MCF 10A (cell line): ENCODE measurements at regions not wholly inside any gene's neighbourhood (a gene's known extent, or its start where the extent isn't known, plus 50 kb on each side); places are given as distances from the start of the nearest gene placed in this dataset.

ENCODE experiments used
- BruUV-seq: library from RNA; stranded (reverse); fragments of 400-500 nt; replicated peaks from 2 replicates; lab custom pipeline; 2021; lab: Mats Ljungman, UMichigan
- CTCF ChIA-PET: fragments of 300-600 bp; sonication (Branson Sonifier 250); formaldehyde crosslinking; extraction: SDS; loops from one replicate; lab custom pipeline; 2021; ENCODE audit warnings: antibody characterized with exemption, inconsistent platforms; lab: Yijun Ruan, JAX
- POLR2A ChIA-PET: fragments of 300-600, 350-650 bp; sonication (Branson Sonifier 250); formaldehyde crosslinking; extraction: SDS; loops from one replicate; lab custom pipeline; 2020; ENCODE audit warnings: antibody characterized with exemption, inconsistent platforms; lab: Yijun Ruan, JAX
- DNase-seq: peaks from one replicate; pipeline ENCODE4 v3.0.0-alpha.2; 2018; ENCODE audit not compliant: unreplicated experiment
- H3K27ac Mint-ChIP-seq: one replicate; pipeline ENCODE4 v1.8.0; 2022; ENCODE audit warnings: mild to moderate bottlenecking, low read depth, mixed read lengths; ENCODE audit not compliant: unreplicated experiment
- H3K27me3 Mint-ChIP-seq: one replicate; pipeline ENCODE4 v1.8.0; 2022; ENCODE audit warnings: mixed read lengths; ENCODE audit not compliant: insufficient read depth, unreplicated experiment
- H3K36me3 Mint-ChIP-seq: one replicate; pipeline ENCODE4 v1.8.0; 2022; ENCODE audit warnings: mild to moderate bottlenecking, moderate library complexity, mixed read lengths; ENCODE audit not compliant: insufficient read depth, unreplicated experiment
- H3K4me1 Mint-ChIP-seq: one replicate; pipeline ENCODE4 v1.8.0; 2022; ENCODE audit warnings: mixed read lengths; ENCODE audit not compliant: insufficient read depth, unreplicated experiment
- H3K4me3 Mint-ChIP-seq: one replicate; pipeline ENCODE4 v1.8.0; 2022; ENCODE audit warnings: mild to moderate bottlenecking, moderate library complexity, mixed read lengths; ENCODE audit not compliant: unreplicated experiment
- H3K9me3 Mint-ChIP-seq: one replicate; pipeline ENCODE4 v1.8.0; 2022; ENCODE audit warnings: mixed read lengths; ENCODE audit not compliant: unreplicated experiment
- CTCF ChIP-seq: fragments of 200-600 bp; IDR thresholded peaks from one replicate; pipeline ENCODE4 v1.8.0; 2022; ENCODE audit warnings: antibody characterized with exemption, mild to moderate bottlenecking; ENCODE audit not compliant: unreplicated experiment
- intact Hi-C: fragments of 100-400 bp; cut with micrococcal nuclease; formaldehyde crosslinking; loops from 2 replicates; pipeline ENCODE4 v1.14.1; 2022

- intact Hi-C loops, result no loop called here
- H3K27me3 Mint-ChIP-seq, result no peaks in the 10 kb centered on the region
- H3K36me3 Mint-ChIP-seq, result no peaks in the 10 kb centered on the region
- no peak for DNase-seq
- no peak for TF ChIP-seq CTCF
- no peak overlapping the region for H3K4me3 Mint-ChIP-seq
- POLR2A ChIA-PET, result no interaction called here
- CTCF ChIA-PET, result no interaction called here
- no peaks in the 10 kb centered on the region for H3K4me1 Mint-ChIP-seq
- BruUV-seq, result no TSS peak
- peaks cover 10% of the 10 kb centered on the region for H3K9me3 Mint-ChIP-seq
- no peak overlapping the region for H3K27ac Mint-ChIP-seq
Measured at GRCh38 chr12:59230334-59230733, 310.0 kb upstream of the LRIG3 start.

- TF ChIP-seq CTCF, result no peak
- no peak overlapping the region for H3K27ac Mint-ChIP-seq
- CTCF ChIA-PET, result interaction anchor here (1.1 kb wide), 1 partner anchor 69 kb away, joined by 3 read pairs; no protein-coding TSS in a partner anchor
- no peak overlapping the region for H3K4me3 Mint-ChIP-seq
- intact Hi-C loops, result no loop called here
- POLR2A ChIA-PET, result no interaction called here
- no peaks in the 10 kb centered on the region for H3K9me3 Mint-ChIP-seq
- H3K27me3 Mint-ChIP-seq, result no peaks in the 10 kb centered on the region
- no TSS peak for BruUV-seq
- H3K36me3 Mint-ChIP-seq, result no peaks in the 10 kb centered on the region
- H3K4me1 Mint-ChIP-seq, result no peaks in the 10 kb centered on the region
- no peak for DNase-seq
Measured at GRCh38 chr12:59219148-59219547, 298.8 kb upstream of the LRIG3 start.

GRCh38 chr12:59196989-59197388, 276.7 kb upstream of the LRIG3 start:
- Mint-ChIP-seq H3K36me3 (no peaks in the 10 kb centered on the region), H3K4me3 (no peak overlapping the region), H3K4me1 (no peaks in the 10 kb centered on the region), H3K27me3 (no peaks in the 10 kb centered on the region), H3K9me3 (peaks cover 8% of the 10 kb centered on the region), H3K27ac (no peak overlapping the region)
- BruUV-seq, result no TSS peak
- POLR2A ChIA-PET, result no interaction called here
- CTCF ChIA-PET, result no interaction called here
- intact Hi-C loops, result no loop called here
- no peak for DNase-seq
- TF ChIP-seq CTCF, result no peak

GRCh38 chr12:59194794-59195193, 274.5 kb upstream of the LRIG3 start:
- Mint-ChIP-seq H3K4me3 (no peak overlapping the region), H3K27me3 (no peaks in the 10 kb centered on the region), H3K27ac (no peak overlapping the region), H3K4me1 (no peaks in the 10 kb centered on the region), H3K36me3 (no peaks in the 10 kb centered on the region), H3K9me3 (peaks cover 8% of the 10 kb centered on the region)
- CTCF ChIA-PET, result interaction anchor here (1.6 kb wide), 1 partner anchor 25 kb away, joined by 3 read pairs; no protein-coding TSS in a partner anchor
- BruUV-seq, result no TSS peak
- POLR2A ChIA-PET, result no interaction called here
- intact Hi-C loops, result no loop called here
- DNase-seq, result no peak
- no peak for TF ChIP-seq CTCF
